HCT116 (cell line): ENCODE measurements at regions not wholly inside any gene's neighbourhood (a gene's known extent, or its start where the extent isn't known, plus 50 kb on each side); places are given as distances from the start of the nearest gene placed in this dataset.

Experiments used
- ATAC-seq: fragments of 200-7000 bp; cut with Tn5 transposase; 2 replicates; pipeline ENCODE4 v1.9.1; 2020; ENCODE audit warnings: mild to moderate bottlenecking, moderate library complexity
- BruUV-seq: library from RNA; stranded (reverse); fragments of 400-500 nt; replicated peaks from 2 replicates; lab custom pipeline; 2021; lab: Mats Ljungman, UMichigan
- CTCF ChIA-PET: fragments of 300-600 bp; sonication (Branson Sonifier 250); formaldehyde crosslinking; loops from one replicate; lab custom pipeline; 2021; ENCODE audit warnings: antibody characterized with exemption; lab: Charles Lee
- POLR2A ChIA-PET: fragments of 300-600, 350-600 bp; sonication (Branson Sonifier 250); formaldehyde crosslinking; loops from one replicate; lab custom pipeline; 2021; ENCODE audit warnings: antibody characterized with exemption; lab: Charles Lee
- RAD21 ChIA-PET, 2 experiments: fragments of 300-600 bp; sonication (Branson Sonifier 250); formaldehyde crosslinking; loops; one replicate each; lab custom pipeline; 2023; ENCODE audit warnings: low total read pairs in 2 of 2; ENCODE audit not compliant: uncharacterized antibody in 2 of 2, unreplicated experiment in 2 of 2, low non-redundant PET in 1 of 2; lab: Charles Lee
- DNase-seq: peaks from one replicate; pipeline ENCODE4 v3.0.0-alpha.2; 2010; ENCODE audit warnings: low read depth, low spot score
- H2AFZ ChIP-seq: fragments of 200-600 bp; shearing (Covaris generic), sonication (generic); 2 replicates; pipeline ENCODE4 v1.6.1; 2017; ENCODE audit warnings: low read depth, mixed run types, mixed read lengths, antibody characterized with exemption, low read length; ENCODE audit not compliant: poor library complexity, severe bottlenecking
- H3K27ac ChIP-seq: 2 replicates; pipeline ENCODE4 v1.5.1; 2012; ENCODE audit warnings: low read depth, low read length
- H3K27me3 ChIP-seq: fragments of 200-600 bp; sonication (generic); 2 replicates; pipeline ENCODE4 v1.6.1; 2016; ENCODE audit warnings: mixed run types, low read length, mixed read lengths; ENCODE audit not compliant: insufficient read depth
- H3K36me3 ChIP-seq, 2 experiments: fragments of 200-500 bp in 1 of 2; fragments of 200-600 bp in 1 of 2; sonication (Bioruptor generic) in 1 of 2; sonication (generic) in 1 of 2; 2 replicates each; pipeline versions ENCODE4 v1.5.1 to v1.6.1; 2014 to 2016; ENCODE audit warnings: low read length in 2 of 2, inconsistent platforms in 1 of 2, mixed read lengths in 1 of 2, mixed run types in 1 of 2; ENCODE audit not compliant: insufficient read depth in 2 of 2, control insufficient read depth in 1 of 2
- H3K4me1 ChIP-seq, 2 experiments: fragments of 200-600 bp in 1 of 2; sonication (generic) in 1 of 2; 2 replicates each; pipeline versions ENCODE4 v1.5.1 to v1.6.1; 2012 to 2017; ENCODE audit warnings: low read length in 2 of 2, inconsistent platforms in 1 of 2, mild to moderate bottlenecking in 1 of 2, mixed read lengths in 1 of 2, mixed run types in 1 of 2, moderate library complexity in 1 of 2; ENCODE audit not compliant: insufficient read depth in 2 of 2, control insufficient read depth in 1 of 2
- H3K4me2 ChIP-seq: fragments of 200-600 bp; sonication (generic); 2 replicates; pipeline ENCODE4 v1.6.1; 2017; ENCODE audit warnings: mixed run types, low read length, mixed read lengths
- H3K4me3 ChIP-seq, 2 experiments: fragments of 200-600 bp in 1 of 2; sonication (generic) in 1 of 2; replicated peaks in 1 of 2; 2 replicates each; pipeline ENCODE4 v1.5.1; 2011 to 2016; ENCODE audit warnings: low read length in 2 of 2, control low read depth in 1 of 2, low read depth in 1 of 2, mild to moderate bottlenecking in 1 of 2, mixed read lengths in 1 of 2, mixed run types in 1 of 2
- H3K79me2 ChIP-seq: fragments of 200-600 bp; sonication (generic); 2 replicates; pipeline ENCODE4 v1.6.1; 2017; ENCODE audit warnings: mild to moderate bottlenecking, mixed run types, low read length, moderate library complexity, mixed read lengths; ENCODE audit not compliant: insufficient read depth
- H3K9ac ChIP-seq: fragments of 200-600 bp; sonication (generic); 2 replicates; pipeline ENCODE4 v1.6.1; 2016; ENCODE audit warnings: low read length, mixed read lengths
- H3K9me2 ChIP-seq: fragments of 200-600 bp; sonication (generic), shearing (Covaris generic); 2 replicates; pipeline ENCODE4 v1.6.1; 2017; ENCODE audit warnings: mixed run types, mild to moderate bottlenecking, moderate library complexity; ENCODE audit not compliant: insufficient read depth
- H3K9me3 ChIP-seq, 2 experiments: fragments of 200-500 bp in 1 of 2; fragments of 200-600 bp in 1 of 2; sonication (Bioruptor generic) in 1 of 2; sonication (generic) in 1 of 2; 2 replicates each; pipeline ENCODE4 v1.6.1; 2014 to 2017; ENCODE audit warnings: low read length in 2 of 2, mixed read lengths in 2 of 2, inconsistent platforms in 1 of 2, low read depth in 1 of 2, mild to moderate bottlenecking in 1 of 2, mixed run types in 1 of 2, moderate library complexity in 1 of 2; ENCODE audit not compliant: control insufficient read depth in 1 of 2, insufficient read depth in 1 of 2
- H4K20me1 ChIP-seq: fragments of 200-600 bp; sonication (generic), shearing (Covaris generic); 2 replicates; pipeline ENCODE4 v1.6.1; 2017; ENCODE audit warnings: mixed run types, mild to moderate bottlenecking, moderate library complexity; ENCODE audit not compliant: insufficient read depth
- CBX3 ChIP-seq: IDR thresholded peaks from 2 replicates; pipeline ENCODE4 v1.6.1; 2012; ENCODE audit warnings: low read depth
- CEBPB ChIP-seq: IDR thresholded peaks from 2 replicates; pipeline ENCODE4 v1.6.1; 2012; ENCODE audit warnings: low read depth
- CTCF ChIP-seq, 3 experiments: fragments of 200-600 bp in 1 of 3; sonication (generic) in 1 of 3; IDR thresholded peaks in 2 of 3; conservative IDR thresholded peaks in 1 of 3; 2 replicates each; pipeline ENCODE4 v1.5.1; 2012 to 2017; ENCODE audit warnings: low read depth in 2 of 3, low read length in 2 of 3, antibody characterized with exemption in 1 of 3, borderline replicate concordance in 1 of 3, control low read depth in 1 of 3, mild to moderate bottlenecking in 1 of 3, mixed read lengths in 1 of 3, mixed run types in 1 of 3, moderate library complexity in 1 of 3; ENCODE audit not compliant: insufficient read depth in 1 of 3
- EGR1 ChIP-seq: IDR thresholded peaks from 2 replicates; pipeline ENCODE4 v1.6.1; 2012; ENCODE audit warnings: low read depth
- ELF1 ChIP-seq: IDR thresholded peaks from 2 replicates; pipeline ENCODE4 v1.6.1; 2012; ENCODE audit warnings: low read depth, borderline replicate concordance
- EZH2 ChIP-seq: fragments of 200-600 bp; sonication (generic); IDR thresholded peaks from 2 replicates; pipeline ENCODE4 v1.6.1; 2017; ENCODE audit warnings: antibody characterized with exemption, mixed run types
- FOSL1 ChIP-seq: IDR thresholded peaks from 2 replicates; pipeline ENCODE4 v1.6.1; 2012; ENCODE audit warnings: low read depth
- JUND ChIP-seq: IDR thresholded peaks from 2 replicates; pipeline ENCODE4 v1.6.1; 2012
- POLR2A ChIP-seq: IDR thresholded peaks from 2 replicates; pipeline ENCODE4 v1.7.0; 2011; ENCODE audit warnings: borderline replicate concordance; ENCODE audit not compliant: insufficient read depth, insufficient read length; ENCODE audit errors: extremely low read depth
- SP1 ChIP-seq: IDR thresholded peaks from 2 replicates; pipeline ENCODE4 v1.6.1; 2012; ENCODE audit warnings: low read depth
- SRF ChIP-seq: IDR thresholded peaks from 2 replicates; pipeline ENCODE4 v1.6.1; 2012; ENCODE audit warnings: low read depth
- TCF7L2 ChIP-seq: IDR thresholded peaks from 2 replicates; pipeline ENCODE4 v1.7.0; 2011; ENCODE audit warnings: borderline replicate concordance, inconsistent platforms; ENCODE audit not compliant: insufficient read depth, insufficient read length; ENCODE audit errors: extremely low read depth
- ZFX ChIP-seq: fragments of 450-650 bp; IDR thresholded peaks from 2 replicates; pipeline ENCODE4 v1.6.1; 2017
- ZNF274 ChIP-seq: fragments of 200-500 bp; sonication (Bioruptor generic); IDR thresholded peaks from 2 replicates; pipeline ENCODE4 v1.6.1; 2014; ENCODE audit warnings: mild to moderate bottlenecking, low read depth, low read length, inconsistent platforms
- intact Hi-C: fragments of 100-400 bp; cut with micrococcal nuclease; formaldehyde crosslinking; loops from 2 replicates; pipeline ENCODE4 v1.10.0; 2022
- TF ChIP-seq, protein P1 (sequence below): IDR thresholded peaks from 2 replicates; pipeline ENCODE4 v1.6.1; 2012; ENCODE audit warnings: low read depth
- TF ChIP-seq, protein P2 (sequence below): IDR thresholded peaks from 2 replicates; pipeline ENCODE4 v1.6.1; 2012

DNA sequence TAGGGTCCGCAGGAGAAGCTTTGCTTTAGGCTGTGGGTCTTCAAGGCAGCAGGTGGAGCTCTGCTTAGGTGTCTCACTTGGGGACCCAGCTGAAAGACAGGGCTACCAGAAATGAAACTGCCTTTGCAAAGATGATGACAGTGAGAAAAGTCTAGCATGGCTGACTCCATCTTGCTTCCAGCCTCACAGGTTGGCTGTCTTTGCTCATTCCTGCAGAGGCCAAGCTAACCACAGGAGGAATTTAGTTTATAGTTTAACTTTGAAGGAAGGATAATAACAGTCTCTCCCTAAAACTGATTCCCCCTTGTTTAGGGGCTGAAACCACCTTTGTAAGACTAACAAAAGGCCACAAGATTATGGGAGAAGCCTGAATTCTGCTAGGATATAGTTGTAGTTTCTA is 252.4 kb downstream of the UQCRFS1 start (continued):
- TF ChIP-seq CTCF (IDR thresholded peaks at IDR 0.05 in 2 of 3, conservative IDR thresholded peaks at IDR 0.05 in 1 of 3; ENCODE audit: borderline replicate concordance in 1 of 3, insufficient read depth in 1 of 3, low read depth in 2 of 3, low read length in 2 of 3) = no peak
- no peak for TF ChIP-seq POLR2A
- TF ChIP-seq EZH2 = no peak

- CTCF ChIA-PET = no interaction called here
- H3K79me2 ChIP-seq = no peaks in the 10 kb centered on the region
- intact Hi-C loops = no loop called here
- H3K4me3 ChIP-seq = no peak overlapping the region
- RAD21 ChIA-PET = no interaction called here
- TF ChIP-seq POLR2A (no peak), JUND (no peak), EGR1 (no peak), ZFX (no peak), SRF (no peak), FOSL1 (no peak), CBX3 (no peak), TCF7L2 (no peak), CTCF (IDR thresholded peaks at IDR 0.05 in 2 of 3, conservative IDR thresholded peaks at IDR 0.05 in 1 of 3; ENCODE audit: borderline replicate concordance in 1 of 3, insufficient read depth in 1 of 3, low read depth in 2 of 3, low read length in 2 of 3) (no peak), ELF1 (no peak), SP1 (no peak), EZH2 (no peak), ZNF274 (no peak), CEBPB (no peak)
- TF ChIP-seq, protein P1, sequence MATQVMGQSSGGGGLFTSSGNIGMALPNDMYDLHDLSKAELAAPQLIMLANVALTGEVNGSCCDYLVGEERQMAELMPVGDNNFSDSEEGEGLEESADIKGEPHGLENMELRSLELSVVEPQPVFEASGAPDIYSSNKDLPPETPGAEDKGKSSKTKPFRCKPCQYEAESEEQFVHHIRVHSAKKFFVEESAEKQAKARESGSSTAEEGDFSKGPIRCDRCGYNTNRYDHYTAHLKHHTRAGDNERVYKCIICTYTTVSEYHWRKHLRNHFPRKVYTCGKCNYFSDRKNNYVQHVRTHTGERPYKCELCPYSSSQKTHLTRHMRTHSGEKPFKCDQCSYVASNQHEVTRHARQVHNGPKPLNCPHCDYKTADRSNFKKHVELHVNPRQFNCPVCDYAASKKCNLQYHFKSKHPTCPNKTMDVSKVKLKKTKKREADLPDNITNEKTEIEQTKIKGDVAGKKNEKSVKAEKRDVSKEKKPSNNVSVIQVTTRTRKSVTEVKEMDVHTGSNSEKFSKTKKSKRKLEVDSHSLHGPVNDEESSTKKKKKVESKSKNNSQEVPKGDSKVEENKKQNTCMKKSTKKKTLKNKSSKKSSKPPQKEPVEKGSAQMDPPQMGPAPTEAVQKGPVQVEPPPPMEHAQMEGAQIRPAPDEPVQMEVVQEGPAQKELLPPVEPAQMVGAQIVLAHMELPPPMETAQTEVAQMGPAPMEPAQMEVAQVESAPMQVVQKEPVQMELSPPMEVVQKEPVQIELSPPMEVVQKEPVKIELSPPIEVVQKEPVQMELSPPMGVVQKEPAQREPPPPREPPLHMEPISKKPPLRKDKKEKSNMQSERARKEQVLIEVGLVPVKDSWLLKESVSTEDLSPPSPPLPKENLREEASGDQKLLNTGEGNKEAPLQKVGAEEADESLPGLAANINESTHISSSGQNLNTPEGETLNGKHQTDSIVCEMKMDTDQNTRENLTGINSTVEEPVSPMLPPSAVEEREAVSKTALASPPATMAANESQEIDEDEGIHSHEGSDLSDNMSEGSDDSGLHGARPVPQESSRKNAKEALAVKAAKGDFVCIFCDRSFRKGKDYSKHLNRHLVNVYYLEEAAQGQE = no peak
- TF ChIP-seq, protein P2, sequence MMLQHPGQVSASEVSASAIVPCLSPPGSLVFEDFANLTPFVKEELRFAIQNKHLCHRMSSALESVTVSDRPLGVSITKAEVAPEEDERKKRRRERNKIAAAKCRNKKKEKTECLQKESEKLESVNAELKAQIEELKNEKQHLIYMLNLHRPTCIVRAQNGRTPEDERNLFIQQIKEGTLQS = no peak
- TF ChIP-seq, all 23 proteins: peak for 0
- Histone ChIP-seq H3K9ac (no peak overlapping the region), H3K4me2 (no peak overlapping the region), H3K27me3 (no peaks in the 10 kb centered on the region), H4K20me1 (no peaks in the 10 kb centered on the region), H3K4me1 (no peaks in the 10 kb centered on the region), H3K27ac (no peak overlapping the region), H3K9me3 (peaks cover 19 to 21% of the 10 kb centered on the region in 2 experiments; a peak in 2 of 4 replicates), H2AFZ (no peak overlapping the region), H3K36me3 (no peaks in the 10 kb centered on the region), H3K9me2 (no peaks in the 10 kb centered on the region)
- ATAC-seq = no peak
- no TSS peak for BruUV-seq
- POLR2A ChIA-PET = no interaction called here
- no peak for DNase-seq
Measured at GRCh38 chr19:28956961-28957360, 256.0 kb downstream of the UQCRFS1 start.
